H54 (cell line): ENCODE measurements at regions not wholly inside any gene's neighbourhood (a gene's known extent, or its start where the extent isn't known, plus 50 kb on each side); places are given as distances from the start of the nearest gene placed in this dataset.
"Not testable (repeated sequence)": the region's sequence is repeated elsewhere in the genome, so short reads cannot be mapped to it uniquely, and the experiment has no call there.

Experiments used
- DNase-seq: peaks from one replicate; pipeline ENCODE4 v3.0.0; 2011; ENCODE audit warnings: low spot score, mixed read lengths; ENCODE audit not compliant: insufficient read length
- FAIRE-seq: peaks from 3 replicates; lab custom pipeline; 2011; peaks lifted over from hg19 to GRCh38; lab: Jason Lieb, UNC
- POLR2A ChIP-seq: IDR thresholded peaks from 2 replicates; pipeline ENCODE4 v1.6.1; 2011; ENCODE audit warnings: low read depth, mild to moderate bottlenecking, low read length

- DNase-seq (no peak), FAIRE-seq (no peak)
These were observed 111.6 kb upstream of the FNDC3A start for GRCh38 chr13:48864100-48864499.

GRCh38 chr13:48866249-48866648, 109.5 kb upstream of the FNDC3A start:
- DNase-seq (no peak), FAIRE-seq (no peak)
- TF ChIP-seq POLR2A: no peak

More at GRCh38 chr13:48864100-48864499, 111.6 kb upstream of the FNDC3A start:
- TF ChIP-seq POLR2A: no peak

- TF ChIP-seq POLR2A: no peak
- no peak for FAIRE-seq
- no peak for DNase-seq
These were observed 102.6 kb upstream of the FNDC3A start for GRCh38 chr13:48873081-48873480.

DNA sequence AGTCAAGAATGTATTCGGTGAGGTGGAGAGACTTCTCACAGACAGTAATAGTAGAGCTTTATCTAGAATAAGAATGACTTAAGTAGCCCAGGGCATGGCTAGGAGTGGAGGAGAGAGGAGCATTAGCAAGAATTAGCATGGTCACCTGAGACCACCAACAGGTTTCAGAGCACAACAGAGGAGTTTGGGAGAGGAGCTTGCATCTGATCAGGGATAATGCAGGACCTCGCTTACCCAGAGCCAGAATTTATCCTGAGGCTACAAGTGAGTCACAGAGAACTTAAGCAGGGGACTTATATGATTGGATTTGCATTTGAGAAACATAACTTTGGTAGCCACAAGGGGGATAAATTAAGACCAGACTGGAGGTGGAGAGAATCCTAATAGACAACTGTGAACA, 102.1 kb upstream of the FNDC3A start:
- no peak for TF ChIP-seq POLR2A
- DNase-seq: no peak
- FAIRE-seq: no peak

DNA sequence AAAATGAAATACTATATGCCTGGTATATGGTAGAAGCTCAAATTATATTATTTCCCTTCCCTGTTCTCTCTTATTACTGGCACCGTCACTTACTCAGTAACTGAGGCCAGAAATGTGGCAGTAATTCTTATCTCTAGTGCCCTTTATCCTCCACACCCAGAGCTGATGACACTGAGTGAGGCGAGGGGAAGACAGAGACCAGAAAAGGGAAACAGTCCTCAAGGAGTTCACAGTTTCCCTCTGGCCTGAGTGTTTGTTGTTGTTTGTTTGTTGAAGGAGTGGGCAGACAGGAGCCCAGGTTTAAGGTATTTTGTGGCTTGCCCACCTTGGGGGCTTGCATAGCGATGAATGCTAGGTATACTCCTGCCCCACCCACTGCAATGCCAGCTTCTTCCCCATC, 101.5 kb upstream of the FNDC3A start:
- DNase-seq (no peak), FAIRE-seq (no peak)
- TF ChIP-seq POLR2A: no peak

GRCh38 chr13:48875047-48875446, 100.7 kb upstream of the FNDC3A start:
- DNase-seq (no peak), FAIRE-seq (no peak)
- TF ChIP-seq POLR2A: no peak

GRCh38 chr13:48876289-48876688, 99.4 kb upstream of the FNDC3A start:
- DNase-seq (no peak), FAIRE-seq (no peak)
- TF ChIP-seq POLR2A: no peak

DNA sequence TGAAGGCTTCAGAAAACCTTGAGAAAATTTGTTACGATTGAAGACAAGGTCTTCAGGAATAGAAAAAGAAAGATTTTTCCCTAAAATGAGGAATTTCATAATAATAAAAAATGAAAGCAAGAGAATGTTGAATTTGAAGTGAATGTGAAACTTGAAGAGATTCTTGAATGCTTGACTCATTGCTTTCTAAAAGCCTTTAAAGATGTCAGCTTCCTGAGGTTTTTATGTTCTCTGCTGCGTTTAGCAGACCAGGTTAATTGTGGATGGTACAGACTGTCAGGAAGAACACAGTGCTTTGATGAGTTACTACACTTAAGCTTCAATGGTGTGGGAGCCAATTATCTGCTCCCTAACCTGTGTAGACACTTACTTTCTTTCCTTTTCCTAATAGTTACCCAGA, 96.3 kb upstream of the FNDC3A start:
- no peak for FAIRE-seq
- DNase-seq: no peak
- no peak for TF ChIP-seq POLR2A

GRCh38 chr13:48879854-48880253, 95.9 kb upstream of the FNDC3A start:
- no peak for TF ChIP-seq POLR2A
- no peak for DNase-seq
- no peak for FAIRE-seq

- not testable (repeated sequence) for DNase-seq, FAIRE-seq
These were observed 91.9 kb upstream of the FNDC3A start for GRCh38 chr13:48883786-48884185.

DNA sequence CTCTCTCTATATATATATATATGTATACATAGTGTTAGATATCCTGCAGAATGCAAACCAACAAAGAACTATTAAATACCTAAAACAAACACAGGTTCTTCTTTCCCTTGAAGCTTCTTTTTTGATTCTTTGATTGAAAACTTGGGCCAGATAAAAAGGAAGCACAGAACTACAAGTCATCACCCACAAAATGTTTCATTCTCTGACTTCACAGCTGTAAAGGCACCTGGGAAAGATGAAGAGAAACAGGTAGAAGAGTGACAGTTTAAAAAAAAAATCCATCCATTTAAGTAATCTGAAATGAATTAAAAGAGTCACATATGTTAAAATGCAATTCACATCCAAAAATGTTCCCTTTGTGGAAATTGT, 90.7 kb upstream of the FNDC3A start:
- FAIRE-seq (no peak), DNase-seq (no peak)
- no peak for TF ChIP-seq POLR2A

DNA sequence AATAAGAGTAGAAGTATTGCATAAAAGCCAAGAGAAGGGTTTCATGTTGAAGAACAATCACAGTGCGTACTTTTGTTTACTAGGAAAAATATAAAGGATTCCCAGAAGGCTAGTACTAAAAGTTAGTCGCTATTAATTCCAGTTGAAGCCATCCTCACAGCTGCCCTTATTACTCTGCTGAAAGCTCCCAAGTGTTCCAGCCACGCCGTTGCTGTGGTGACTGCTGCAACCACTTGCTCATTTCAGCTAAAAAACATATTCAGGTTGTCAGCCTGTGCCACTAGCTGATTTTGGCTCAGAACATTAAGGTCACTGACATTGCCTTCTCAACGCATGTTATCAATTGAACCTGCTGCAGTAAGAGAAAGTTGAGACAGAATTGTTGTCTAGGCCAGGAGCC, 87.1 kb upstream of the FNDC3A start:
- DNase-seq: no peak
- FAIRE-seq: no peak
- no peak for TF ChIP-seq POLR2A

GRCh38 chr13:48890391-48890790, 85.3 kb upstream of the FNDC3A start:
- no peak for DNase-seq
- FAIRE-seq: no peak
- TF ChIP-seq POLR2A: no peak

DNA sequence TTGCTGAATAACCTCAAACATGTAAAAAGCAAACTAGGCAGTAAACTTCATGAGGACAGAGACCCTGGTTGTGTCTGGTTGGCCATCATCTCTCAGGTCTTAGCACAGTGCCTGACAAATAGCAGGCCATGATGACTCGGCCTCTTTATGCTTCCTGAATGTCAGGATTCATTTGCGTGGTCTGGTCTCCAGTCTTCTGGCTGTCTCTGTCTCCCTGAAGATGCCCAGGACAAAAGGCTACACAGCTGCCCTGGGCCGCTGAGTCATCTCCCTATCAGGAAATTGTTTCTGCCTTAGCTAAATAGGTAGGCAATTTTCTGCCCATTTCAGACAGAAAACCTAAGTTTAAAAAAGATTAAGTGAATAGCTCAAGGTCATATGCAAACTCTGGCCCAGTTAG, 84.1 kb upstream of the FNDC3A start:
- DNase-seq (peak; percentile 9), FAIRE-seq (peak; percentile 48)
- TF ChIP-seq POLR2A: no peak

DNA sequence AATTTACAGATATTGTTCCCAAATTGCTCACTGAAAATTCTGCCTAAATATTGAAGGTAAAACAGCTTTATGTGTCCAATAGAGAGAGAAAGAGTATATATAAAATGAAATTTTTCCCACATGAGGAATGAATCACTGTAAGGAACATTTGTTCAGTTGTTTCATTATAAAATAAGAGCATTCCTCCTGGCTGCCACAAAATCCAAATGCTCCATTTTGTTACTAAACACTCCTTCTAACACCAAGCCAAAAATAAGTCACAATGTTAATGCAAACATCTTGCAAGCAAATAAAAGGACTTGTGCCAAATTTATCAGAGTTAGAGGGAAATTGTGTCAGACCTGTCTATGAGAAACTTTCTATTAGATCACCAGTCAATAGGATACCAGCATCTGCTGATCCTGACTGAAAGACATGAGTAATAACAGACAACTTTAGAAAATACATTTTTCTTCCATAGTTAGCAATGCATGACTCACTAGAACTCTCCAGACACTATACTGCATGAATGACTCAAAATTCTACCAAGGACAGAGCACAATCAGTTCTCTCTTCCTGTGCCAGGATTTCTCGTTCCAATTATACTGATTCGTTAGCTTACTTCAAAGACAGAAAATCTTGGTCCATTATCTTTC, 83.5 kb upstream of the FNDC3A start:
- no peak for FAIRE-seq
- peak; percentile 26 for DNase-seq
- no peak for TF ChIP-seq POLR2A

DNA sequence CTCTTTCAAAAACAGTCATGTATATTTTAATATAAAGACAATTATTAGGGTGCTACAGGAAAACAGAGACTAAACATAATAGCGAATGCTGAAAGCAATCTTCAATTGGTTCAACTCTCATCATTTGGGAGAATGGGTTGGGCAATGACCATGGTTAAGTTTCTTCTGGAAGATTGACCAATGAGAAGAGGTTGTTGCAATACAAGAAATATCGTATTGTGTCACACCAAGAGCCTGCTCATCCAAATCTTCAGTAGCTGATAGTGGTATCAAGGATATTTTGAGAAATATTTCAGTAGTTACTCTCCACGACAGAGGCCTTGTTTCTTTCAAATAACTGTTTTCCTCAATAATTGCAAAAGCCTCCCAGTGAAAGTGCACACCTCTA, 83.0 kb upstream of the FNDC3A start:
- FAIRE-seq: no peak
- DNase-seq: no peak
- no peak for TF ChIP-seq POLR2A

DNA sequence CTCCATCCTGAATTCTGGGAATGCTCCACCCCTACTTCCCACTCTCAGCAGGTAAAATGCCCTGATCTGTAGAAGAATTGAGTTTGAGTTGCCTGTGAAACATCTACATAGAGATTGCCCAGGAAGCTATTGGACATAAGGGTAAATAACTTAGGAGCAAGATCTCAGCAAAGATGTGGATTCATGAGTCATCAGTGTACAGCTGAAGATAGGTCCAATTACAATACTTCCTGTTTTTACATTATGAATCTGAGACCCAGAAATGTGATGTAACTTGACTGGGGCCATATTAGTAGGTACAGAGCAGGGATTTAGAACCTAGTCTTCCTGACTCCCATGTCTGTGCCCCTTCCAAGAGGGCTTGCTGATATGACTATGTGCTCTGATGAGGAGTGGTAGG, 79.4 kb upstream of the FNDC3A start:
- no peak for FAIRE-seq
- DNase-seq: peak; percentile 6
- TF ChIP-seq POLR2A: no peak
